GM12873 (cell line): ENCODE measurements at regions not wholly inside any gene's neighbourhood (a gene's known extent, or its start where the extent isn't known, plus 50 kb on each side); places are given as distances from the start of the nearest gene placed in this dataset.

Experiments
- TF ChIP-seq, protein P1 (sequence below): IDR thresholded peaks from 2 replicates; pipeline ENCODE4 v1.5.1; 2012; ENCODE audit warnings: low read depth, mild to moderate bottlenecking, moderate library complexity, low read length, control low read depth; ENCODE audit not compliant: insufficient read depth; ENCODE audit errors: missing control alignments

DNA sequence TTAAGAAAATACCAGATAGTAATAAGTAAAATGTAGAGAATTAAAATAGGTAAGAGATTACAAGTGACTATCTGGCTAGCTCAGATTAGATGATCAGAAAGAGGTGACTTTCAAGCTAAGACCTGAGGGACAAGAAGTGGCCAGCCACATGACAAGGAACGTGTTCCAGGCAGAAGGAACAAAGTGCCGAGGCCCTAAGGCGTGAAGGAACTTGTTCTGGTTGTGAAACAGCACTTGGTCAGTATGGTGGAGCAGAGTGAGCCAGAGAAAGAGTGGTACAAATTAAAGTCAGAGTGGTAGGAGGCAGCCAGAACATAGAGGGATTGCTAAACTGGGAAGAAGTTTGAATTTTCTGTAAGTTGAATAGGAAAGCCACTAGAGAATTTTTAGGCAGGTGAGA is 73.6 kb downstream of the ADRB2 start:
- TF ChIP-seq, protein P1, sequence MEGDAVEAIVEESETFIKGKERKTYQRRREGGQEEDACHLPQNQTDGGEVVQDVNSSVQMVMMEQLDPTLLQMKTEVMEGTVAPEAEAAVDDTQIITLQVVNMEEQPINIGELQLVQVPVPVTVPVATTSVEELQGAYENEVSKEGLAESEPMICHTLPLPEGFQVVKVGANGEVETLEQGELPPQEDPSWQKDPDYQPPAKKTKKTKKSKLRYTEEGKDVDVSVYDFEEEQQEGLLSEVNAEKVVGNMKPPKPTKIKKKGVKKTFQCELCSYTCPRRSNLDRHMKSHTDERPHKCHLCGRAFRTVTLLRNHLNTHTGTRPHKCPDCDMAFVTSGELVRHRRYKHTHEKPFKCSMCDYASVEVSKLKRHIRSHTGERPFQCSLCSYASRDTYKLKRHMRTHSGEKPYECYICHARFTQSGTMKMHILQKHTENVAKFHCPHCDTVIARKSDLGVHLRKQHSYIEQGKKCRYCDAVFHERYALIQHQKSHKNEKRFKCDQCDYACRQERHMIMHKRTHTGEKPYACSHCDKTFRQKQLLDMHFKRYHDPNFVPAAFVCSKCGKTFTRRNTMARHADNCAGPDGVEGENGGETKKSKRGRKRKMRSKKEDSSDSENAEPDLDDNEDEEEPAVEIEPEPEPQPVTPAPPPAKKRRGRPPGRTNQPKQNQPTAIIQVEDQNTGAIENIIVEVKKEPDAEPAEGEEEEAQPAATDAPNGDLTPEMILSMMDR, result no peak

DNA sequence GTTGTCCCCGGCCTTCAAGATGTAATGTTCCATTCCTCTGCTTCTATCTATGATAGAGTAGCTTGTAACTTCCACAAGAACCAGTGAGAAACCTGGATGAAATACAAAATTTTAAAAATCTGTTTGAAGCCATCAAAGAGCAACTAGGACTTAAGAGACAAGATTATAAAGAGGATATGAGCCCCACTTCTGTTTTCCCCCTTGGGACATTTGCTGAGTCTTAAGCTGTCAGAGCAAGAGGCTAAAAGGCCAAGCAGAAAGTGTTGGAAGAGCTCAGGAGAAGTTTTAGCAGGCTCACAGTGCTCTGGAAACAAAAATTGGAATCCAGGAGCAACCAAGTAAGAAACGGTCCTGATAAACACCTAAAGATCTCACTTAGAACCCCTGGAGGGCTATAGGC is 76.1 kb downstream of the ADRB2 start:
- TF ChIP-seq, protein P1, result no peak

DNA sequence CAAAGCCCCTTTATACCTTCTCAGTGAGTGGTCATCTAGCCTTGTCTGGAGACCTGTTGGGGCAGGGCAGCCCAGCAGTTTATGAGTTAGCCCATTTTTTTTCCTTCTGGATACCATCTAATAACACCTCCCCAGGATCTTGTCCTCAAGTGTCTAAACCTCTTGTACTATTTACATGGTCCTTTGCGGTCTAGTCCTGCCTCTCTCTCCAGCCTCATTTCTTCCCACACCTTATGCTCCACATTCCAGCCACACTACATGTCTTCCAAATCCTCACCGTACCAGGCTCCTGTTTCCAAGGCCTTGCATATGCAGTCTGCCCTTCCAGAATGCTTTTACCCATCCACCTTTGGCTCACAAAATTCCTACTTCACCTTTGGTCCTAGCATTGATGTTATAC is 77.2 kb downstream of the ADRB2 start:
- TF ChIP-seq, protein P1, result no peak

DNA sequence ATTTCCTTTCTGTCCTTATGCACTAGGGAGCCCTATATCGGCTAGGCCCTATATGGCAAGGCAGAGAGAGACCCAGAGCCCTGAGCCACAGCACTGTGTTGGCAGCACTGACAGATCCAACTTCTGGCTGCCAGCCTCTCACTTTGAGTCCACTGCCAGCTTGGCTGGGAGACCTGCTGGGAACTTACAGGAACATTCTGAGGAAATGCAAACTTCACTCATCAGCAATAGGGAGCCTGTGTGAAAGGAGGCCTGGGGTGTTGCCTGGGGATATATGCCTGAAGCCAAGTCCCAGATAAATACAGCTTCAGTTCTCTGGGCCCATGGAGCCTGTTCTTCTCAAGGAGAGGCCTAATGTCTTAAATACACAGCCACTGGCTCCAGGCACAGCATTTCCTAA is 78.0 kb downstream of the ADRB2 start:
- TF ChIP-seq, protein P1, result no peak

DNA sequence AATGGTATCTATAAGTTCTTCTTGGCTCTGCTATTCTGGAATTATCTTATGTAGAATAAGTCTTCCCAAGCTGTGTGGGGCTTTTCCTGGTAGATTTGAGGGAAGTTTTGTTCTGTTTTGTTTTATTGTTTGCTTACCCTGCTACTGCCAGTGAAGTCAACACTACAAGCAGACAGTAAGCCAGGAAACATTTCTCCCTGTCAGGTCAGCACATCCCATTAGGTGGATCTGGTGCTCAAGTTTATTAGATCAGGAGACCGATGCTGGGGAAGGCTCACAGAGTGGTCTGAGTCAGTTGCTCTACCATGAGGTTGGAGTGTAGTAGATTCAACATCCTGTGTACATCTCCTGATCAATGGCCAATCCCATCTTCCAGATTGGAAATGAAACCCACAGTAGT is 79.1 kb downstream of the ADRB2 start:
- TF ChIP-seq, protein P1, result no peak

DNA sequence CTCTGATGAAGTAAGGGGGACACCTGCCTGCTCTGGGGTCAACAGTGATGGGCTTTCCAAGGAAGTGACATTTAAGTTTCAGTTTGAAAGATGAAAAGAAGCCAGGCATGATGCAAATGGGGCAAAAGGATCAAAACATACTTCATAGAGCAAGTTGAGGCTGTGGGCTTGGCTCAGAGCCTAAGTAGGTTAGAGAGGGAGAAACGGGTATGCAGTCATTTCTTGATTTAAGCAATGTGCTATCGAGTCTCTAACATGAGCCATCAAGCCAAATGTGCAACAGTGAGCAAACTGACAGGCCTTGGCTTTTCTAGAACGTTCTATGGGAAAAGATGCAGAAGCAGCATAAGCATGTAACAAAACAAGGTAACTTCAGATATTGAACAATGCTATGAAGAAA is 80.6 kb downstream of the ADRB2 start:
- TF ChIP-seq, protein P1, result no peak

DNA sequence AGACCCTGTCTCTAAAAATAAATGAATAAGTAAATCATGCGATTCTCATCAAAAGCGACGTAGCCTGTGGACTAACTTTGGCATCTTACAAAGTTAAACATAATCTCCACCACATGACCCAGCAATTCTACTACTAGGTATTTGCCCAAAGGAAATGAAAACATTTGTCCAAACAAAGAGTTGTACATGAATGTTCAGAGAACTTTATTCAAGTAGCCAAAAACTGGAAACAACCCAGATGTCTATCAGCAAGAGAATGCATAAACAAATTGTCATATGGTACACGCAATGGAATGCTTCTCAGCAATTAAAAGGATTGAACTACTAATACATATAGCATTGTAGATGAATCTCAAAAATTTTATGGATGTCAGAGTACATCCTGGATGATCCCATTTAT is 82.6 kb downstream of the ADRB2 start:
- TF ChIP-seq, protein P1, result no peak
